Activated CD4-positive, CD25-positive, alpha-beta regulatory T cell treated with anti-CD3 and anti-CD28 coated beads, Interleukin-2, amount 50 U/mL, for 24 hours (primary cell): ENCODE measurements at regions not wholly inside any gene's neighbourhood (a gene's known extent, or its start where the extent isn't known, plus 50 kb on each side); places are given as distances from the start of the nearest gene placed in this dataset.
"Not testable (repeated sequence)": the region's sequence is repeated elsewhere in the genome, so short reads cannot be mapped to it uniquely, and the experiment has no call there.

ENCODE experiments used
- ATAC-seq, 2 donors: fragments of 150-1000 bp; cut with Tn5 transposase; one replicate each; pipeline ENCODE4 v1.10.0; 2021; ENCODE audit warnings: mild to moderate bottlenecking in 1 of 2, moderate library complexity in 1 of 2

- peak; percentile 49 to 73 for ATAC-seq
Measured at GRCh38 chr14:55807053-55807880, 227.3 kb downstream of the KTN1 start.

DNA sequence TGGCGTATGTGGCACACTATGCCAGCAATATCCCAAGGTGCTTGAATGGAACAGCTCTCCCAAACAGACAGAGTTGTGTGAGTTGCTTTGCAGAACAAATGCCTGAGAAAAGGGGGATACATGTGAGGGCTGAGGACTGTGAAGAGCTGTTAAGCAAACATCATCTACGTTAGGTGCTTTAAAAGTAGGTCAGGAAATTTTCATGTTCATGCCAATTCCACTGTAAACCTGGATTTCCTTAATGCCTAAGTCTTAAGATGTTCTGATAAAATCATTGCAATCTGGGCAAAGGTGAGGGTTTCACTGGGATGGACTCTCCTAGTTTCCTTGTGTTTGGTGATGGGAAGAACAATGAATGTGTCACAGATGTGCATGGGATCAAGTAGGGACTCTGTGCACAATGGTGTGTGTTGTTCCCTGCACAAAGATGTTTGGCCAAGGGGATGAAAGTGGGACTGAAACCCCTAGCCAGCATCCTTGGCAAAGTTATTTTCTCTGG is 227.9 kb downstream of the KTN1 start:
- no peak for ATAC-seq

GRCh38 chr14:55813630-55814029 is 233.6 kb downstream of the KTN1 start:
- ATAC-seq = peak; percentile 28 to 45

DNA sequence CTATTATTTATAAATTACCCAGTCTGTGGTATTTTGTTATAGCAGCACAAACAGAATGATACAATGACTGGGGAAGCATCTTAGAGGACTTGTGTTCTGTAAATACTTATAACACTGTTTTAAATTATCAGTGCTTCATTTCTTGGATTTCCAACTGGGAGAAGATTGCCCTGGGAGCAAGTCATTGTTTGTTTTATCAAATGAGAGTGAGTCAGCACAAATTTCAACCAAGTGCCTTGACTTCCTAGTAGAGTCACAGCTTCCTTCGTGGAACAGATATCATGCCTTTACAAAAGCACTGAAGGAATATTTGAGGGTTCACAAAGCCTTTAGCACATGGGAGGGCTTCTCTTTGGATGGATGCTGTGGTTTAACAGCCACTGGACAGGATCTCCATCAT is 234.1 kb downstream of the KTN1 start:
- ATAC-seq = no peak

- no peak for ATAC-seq
Measured at GRCh38 chr14:55814873-55815272, 234.9 kb downstream of the KTN1 start.

DNA sequence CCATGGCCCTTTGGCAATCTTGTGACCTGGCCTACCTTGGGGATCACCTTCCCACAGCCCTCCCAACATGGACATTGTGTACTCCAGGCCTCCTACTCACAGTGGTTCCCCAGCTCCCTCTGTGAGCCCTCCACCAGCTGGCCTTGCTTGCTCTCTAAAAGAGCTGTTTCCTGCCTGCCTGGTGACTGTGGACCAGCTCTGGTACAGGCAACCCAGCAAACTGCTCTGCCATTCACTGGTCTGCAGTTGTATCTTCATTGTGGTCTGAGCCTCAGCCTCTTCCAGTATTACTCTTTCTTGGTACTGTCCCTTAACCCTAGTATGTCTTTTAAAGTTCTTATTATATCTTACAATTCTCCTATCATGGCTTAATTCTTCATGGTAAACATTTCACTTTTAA is 236.2 kb downstream of the KTN1 start:
- ATAC-seq = no peak

DNA sequence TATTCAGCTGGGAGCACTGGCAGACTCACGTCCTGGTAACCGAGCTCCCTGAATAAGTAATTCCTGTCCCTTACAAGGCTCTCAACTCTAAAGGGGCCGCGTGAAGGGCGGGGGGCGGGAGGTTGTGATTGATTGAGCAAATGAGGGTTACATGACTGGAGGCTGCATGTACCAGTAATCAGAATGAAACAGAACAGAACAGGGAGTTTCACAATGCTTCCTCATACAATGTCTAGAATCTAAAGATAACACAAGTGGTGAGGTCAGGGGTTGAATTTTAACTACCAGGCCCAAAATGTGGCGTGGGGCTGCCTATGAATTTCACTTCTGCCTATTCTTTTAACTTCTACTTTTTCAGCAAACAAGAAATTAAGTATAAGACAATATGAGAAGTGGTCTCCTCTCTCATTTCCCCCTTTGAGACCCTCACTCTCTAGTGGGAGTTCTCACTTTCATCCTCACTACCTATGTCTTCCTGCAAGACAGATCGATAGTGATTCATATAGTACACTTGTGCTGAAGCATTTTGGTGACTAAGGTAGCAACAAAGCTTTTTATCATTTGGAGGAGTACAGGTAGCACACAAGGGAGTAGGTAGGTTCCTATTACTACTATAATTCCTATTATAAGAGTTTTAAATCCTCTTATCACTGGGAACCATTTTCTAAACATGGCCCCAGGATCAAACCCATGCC is 239.8 kb downstream of the KTN1 start:
- no peak for ATAC-seq

GRCh38 chr14:55822906-55823305 is 242.9 kb downstream of the KTN1 start:
- ATAC-seq = no peak

- ATAC-seq = no peak
Measured at GRCh38 chr14:55832122-55832911, 252.3 kb downstream of the KTN1 start.

DNA sequence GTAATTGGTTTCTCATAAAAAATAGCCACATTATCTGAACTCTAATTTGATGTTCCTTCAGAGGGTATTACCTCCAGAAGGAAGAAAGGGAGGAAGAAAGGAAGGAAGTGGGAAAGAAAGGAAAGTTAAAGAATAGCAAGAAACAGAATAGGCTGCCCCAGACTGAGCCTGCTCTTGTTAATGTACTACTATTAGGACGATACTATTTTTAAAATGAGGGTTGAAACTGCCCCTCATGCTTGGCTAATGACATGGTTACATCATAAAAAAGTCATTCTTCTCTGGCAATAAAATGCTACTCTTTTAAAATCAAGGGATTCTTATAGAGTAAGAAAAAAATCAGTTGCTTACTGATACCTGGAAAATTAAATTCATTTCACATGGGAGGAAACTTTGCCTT is 253.0 kb downstream of the KTN1 start:
- ATAC-seq = no peak

DNA sequence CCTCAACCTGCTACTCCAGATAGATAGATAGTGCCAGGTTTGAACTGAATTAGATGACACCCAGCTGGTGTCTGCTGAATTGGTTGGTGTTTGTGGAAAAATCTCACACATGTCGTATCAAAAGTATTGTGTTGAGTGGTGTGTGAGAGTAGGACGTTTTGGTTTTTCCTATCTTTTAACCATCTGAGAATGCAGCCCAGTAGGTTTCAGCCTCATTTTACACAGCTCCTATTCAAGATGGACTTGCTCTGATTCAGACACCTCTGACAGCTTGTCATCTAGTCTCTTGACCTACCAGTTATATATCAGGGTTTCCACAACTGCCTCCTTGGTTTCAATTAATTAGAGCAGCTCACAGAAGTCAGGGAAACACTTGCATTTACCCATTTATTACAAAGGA is 254.4 kb downstream of the KTN1 start:
- no peak for ATAC-seq

- ATAC-seq = no peak
Measured at GRCh38 chr14:55835985-55836384, 256.0 kb downstream of the KTN1 start.

DNA sequence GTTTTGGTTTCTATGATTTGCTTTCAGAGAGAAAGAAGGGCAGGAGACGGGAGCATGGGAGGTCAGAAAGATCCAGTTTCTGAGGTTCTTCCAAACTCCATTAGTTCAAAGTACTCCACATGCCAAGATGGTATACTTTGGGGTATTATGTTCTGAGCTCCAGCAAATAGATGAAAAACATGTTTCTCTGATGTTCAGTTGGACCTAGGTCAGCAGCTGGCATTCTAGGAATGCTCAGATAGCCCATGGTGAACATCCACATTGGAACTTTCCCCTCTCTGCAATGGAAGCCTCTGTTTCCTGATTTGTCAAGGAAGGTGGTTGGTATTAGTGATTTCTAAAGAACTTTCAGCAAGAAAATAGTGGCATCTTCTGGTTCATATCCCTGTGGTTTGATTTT is 257.5 kb downstream of the KTN1 start:
- no peak for ATAC-seq

GRCh38 chr14:55838529-55839052 is 258.6 kb downstream of the KTN1 start:
- no peak for ATAC-seq

GRCh38 chr14:55839301-55839947 is 259.4 kb downstream of the KTN1 start:
- ATAC-seq = not testable (repeated sequence)

DNA sequence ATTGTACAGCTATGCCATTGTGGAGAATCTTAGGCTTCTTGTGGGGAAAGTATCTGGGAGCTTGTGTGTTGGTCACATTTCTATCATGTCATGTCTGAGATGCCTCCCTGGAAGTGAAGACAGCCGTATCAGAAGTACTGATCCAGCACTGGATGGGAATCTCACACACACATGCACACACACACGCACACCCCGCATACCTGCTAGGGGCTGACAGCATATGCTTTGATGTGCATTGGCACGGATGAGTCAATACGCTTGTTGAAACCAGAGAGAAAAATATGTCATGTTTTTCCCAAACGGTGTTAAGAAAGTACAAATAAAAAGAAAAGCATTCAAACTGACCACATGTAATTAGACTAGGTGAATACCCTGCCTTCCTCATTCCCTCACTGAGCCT is 260.8 kb downstream of the KTN1 start:
- ATAC-seq = no peak

GRCh38 chr14:55841625-55842024 is 261.6 kb downstream of the KTN1 start:
- no peak for ATAC-seq

DNA sequence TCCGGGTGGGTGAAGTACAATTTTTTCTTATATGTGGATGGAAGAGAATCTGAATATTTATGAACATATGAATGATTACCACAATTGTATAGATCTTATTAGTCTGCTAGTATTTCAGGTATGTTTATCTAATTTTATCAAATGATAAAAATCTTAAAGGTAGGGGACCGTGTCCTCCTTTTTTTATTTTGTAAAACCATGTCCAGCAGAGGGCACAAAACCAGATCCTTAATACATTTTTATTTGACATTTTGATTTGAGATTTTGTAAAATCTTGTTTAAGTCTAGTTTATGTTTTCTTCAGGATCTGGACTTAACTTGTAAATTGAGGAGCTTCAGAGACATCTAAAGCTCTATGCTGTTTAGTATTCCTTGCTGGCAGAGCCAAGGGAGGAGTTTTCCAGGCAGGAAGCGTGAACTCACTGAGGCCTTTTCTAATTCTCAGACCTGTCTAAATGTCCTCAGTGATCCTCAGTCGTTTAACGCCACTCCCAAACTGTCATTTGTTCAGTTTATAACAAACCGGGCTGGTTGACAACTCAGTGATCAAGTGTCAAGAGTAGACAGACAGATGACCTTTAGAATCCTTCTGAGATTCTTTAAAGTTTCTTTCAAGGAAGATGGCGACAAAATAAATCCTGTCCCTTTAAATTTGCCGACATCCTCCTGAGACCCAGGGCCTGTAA is 263.9 kb downstream of the KTN1 start:
- no peak for ATAC-seq

GRCh38 chr14:55845963-55846825 is 266.2 kb downstream of the KTN1 start:
- ATAC-seq = no peak

- ATAC-seq = no peak
Measured at GRCh38 chr14:55846826-55847446, 266.9 kb downstream of the KTN1 start.
